K562 (cell line): ENCODE measurements at regions not wholly inside any gene's neighbourhood (a gene's known extent, or its start where the extent isn't known, plus 50 kb on each side); places are given as distances from the start of the nearest gene placed in this dataset.

Source experiments
- CTCF ChIP-seq, 3 experiments: IDR thresholded peaks in 2 of 3; conservative IDR thresholded peaks in 1 of 3; 2 replicates each; pipeline ENCODE4 v1.5.1; 2011 to 2012; ENCODE audit warnings: low read length in 3 of 3, mild to moderate bottlenecking in 3 of 3, control low read depth in 2 of 3, improper control_type of control experiment in 1 of 3, inconsistent platforms in 1 of 3, low read depth in 1 of 3, mixed read lengths in 1 of 3, moderate library complexity in 1 of 3; ENCODE audit not compliant: insufficient read depth in 2 of 3
- EZH2 ChIP-seq: IDR thresholded peaks from 2 replicates; pipeline ENCODE4 v1.6.1; 2012; ENCODE audit warnings: low read depth, mild to moderate bottlenecking, inconsistent platforms, low read length, borderline replicate concordance
- KLF16 ChIP-seq: IDR thresholded peaks from 2 replicates; pipeline ENCODE4 v1.6.1; 2016; ENCODE audit warnings: antibody characterized with exemption
- POLR2A ChIP-seq: fragments of 450-650 bp; conservative IDR thresholded peaks from 2 replicates; pipeline ENCODE4 v1.6.1; 2016

GRCh38 chr13:106153041-106153440 is 382.4 kb downstream of the EFNB2 start:
- TF ChIP-seq CTCF (IDR thresholded peaks at IDR 0.05 in 2 of 3, conservative IDR thresholded peaks at IDR 0.05 in 1 of 3; ENCODE audit: insufficient read depth in 2 of 3, low read depth in 1 of 3, low read length in 3 of 3) (no peak), EZH2 (no peak), KLF16 (no peak), POLR2A (no peak)
